ENCODE measurements at regions not wholly inside any gene's neighbourhood (a gene's known extent, or its start where the extent isn't known, plus 50 kb on each side); places are given as distances from the start of the nearest gene placed in this dataset.

- in situ Hi-C loops (cut with MboI; ENCODE audit: low sequenced_read_pairs, unreplicated experiment), result no loop called here
- TF ChIP-seq, protein P1, sequence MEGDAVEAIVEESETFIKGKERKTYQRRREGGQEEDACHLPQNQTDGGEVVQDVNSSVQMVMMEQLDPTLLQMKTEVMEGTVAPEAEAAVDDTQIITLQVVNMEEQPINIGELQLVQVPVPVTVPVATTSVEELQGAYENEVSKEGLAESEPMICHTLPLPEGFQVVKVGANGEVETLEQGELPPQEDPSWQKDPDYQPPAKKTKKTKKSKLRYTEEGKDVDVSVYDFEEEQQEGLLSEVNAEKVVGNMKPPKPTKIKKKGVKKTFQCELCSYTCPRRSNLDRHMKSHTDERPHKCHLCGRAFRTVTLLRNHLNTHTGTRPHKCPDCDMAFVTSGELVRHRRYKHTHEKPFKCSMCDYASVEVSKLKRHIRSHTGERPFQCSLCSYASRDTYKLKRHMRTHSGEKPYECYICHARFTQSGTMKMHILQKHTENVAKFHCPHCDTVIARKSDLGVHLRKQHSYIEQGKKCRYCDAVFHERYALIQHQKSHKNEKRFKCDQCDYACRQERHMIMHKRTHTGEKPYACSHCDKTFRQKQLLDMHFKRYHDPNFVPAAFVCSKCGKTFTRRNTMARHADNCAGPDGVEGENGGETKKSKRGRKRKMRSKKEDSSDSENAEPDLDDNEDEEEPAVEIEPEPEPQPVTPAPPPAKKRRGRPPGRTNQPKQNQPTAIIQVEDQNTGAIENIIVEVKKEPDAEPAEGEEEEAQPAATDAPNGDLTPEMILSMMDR (IDR thresholded peaks at IDR 0.05; ENCODE audit: borderline replicate concordance, control extremely low read depth, extremely low read depth, insufficient read depth, missing control alignments), result no peak
- DNase-seq (ENCODE audit: low spot score), result no peak
Observed at GRCh38 chr9:84146893-84147710, 166.5 kb downstream of the RMI1 start.

DNA sequence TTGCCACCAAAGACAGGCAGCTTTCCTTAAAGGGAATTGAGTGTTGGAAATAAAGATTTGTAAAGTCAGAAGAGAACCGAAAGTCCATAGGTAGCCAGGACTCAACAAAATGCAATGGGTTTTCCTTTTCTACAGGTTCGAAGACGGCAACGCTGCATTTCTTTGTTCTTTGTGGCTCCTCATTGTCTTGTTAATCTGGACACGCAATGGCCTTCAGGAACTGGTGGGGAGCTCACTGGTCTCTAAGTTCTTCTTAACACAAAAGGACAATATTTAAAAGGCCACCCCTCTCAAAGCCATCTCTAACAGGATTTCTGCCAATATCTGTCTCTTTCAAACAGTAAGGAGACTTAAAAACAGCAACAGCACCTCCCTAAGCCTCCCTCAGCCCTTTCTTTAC is 170.6 kb downstream of the RMI1 start:
- TF ChIP-seq, protein P1 (IDR thresholded peaks at IDR 0.05; ENCODE audit: borderline replicate concordance, control extremely low read depth, extremely low read depth, insufficient read depth, missing control alignments), result no peak
- in situ Hi-C loops (cut with MboI; ENCODE audit: low sequenced_read_pairs, unreplicated experiment), result no loop called here
- no peak for DNase-seq (ENCODE audit: low spot score)

DNA sequence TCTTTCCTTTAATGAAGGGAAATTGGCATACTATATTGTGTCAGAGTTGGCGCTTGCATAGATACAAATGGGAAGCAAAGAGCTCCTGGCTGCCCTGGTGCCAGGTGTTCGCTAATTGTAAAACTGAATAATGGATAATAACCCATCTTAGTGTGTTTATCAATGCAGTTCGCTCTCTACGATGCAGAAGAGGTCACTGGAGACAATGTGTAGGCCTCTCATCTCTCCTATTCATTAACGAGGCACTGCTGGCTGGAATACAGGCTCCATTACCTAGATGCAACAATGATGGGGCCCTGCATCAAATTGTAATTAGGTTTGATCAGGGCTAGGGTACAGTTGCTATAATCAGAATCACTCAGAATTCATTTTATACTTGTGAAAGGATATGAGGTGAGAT is 171.0 kb downstream of the RMI1 start:
- TF ChIP-seq, protein P1 (IDR thresholded peaks at IDR 0.05; ENCODE audit: borderline replicate concordance, control extremely low read depth, extremely low read depth, insufficient read depth, missing control alignments), result no peak
- no peak for DNase-seq (ENCODE audit: low spot score)
- in situ Hi-C loops (cut with MboI; ENCODE audit: low sequenced_read_pairs, unreplicated experiment), result no loop called here

- TF ChIP-seq, protein P1 (IDR thresholded peaks at IDR 0.05; ENCODE audit: borderline replicate concordance, control extremely low read depth, extremely low read depth, insufficient read depth, missing control alignments), result no peak
- in situ Hi-C loops (cut with MboI; ENCODE audit: low sequenced_read_pairs, unreplicated experiment), result no loop called here
- DNase-seq (ENCODE audit: low spot score), result no peak
Observed at GRCh38 chr9:84152204-84152603, 171.6 kb downstream of the RMI1 start.

DNA sequence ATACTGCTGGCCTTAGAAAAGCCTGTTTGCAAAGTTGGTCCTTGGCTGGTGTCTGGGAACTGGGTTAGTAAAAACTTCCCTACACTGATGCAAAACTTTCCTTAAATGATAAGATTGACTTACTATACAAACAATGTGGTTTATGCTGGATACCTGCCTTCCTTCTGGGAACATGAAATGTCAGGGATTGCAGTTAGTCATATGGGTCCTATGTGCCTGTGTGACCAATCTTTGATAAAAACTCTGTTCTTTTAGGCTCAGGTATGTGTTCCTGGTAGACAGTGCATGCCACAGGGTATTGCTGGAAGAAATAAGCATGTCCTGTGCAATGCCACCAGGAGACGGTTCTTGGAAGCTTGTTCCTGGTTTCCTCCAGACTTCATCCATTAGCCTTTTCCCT is 173.3 kb downstream of the RMI1 start:
- in situ Hi-C loops (cut with MboI; ENCODE audit: low sequenced_read_pairs, unreplicated experiment), result no loop called here
- TF ChIP-seq, protein P1 (IDR thresholded peaks at IDR 0.05; ENCODE audit: borderline replicate concordance, control extremely low read depth, extremely low read depth, insufficient read depth, missing control alignments), result no peak
- no peak for DNase-seq (ENCODE audit: low spot score)

GRCh38 chr9:84154320-84154719 is 173.7 kb downstream of the RMI1 start:
- TF ChIP-seq, protein P1 (IDR thresholded peaks at IDR 0.05; ENCODE audit: borderline replicate concordance, control extremely low read depth, extremely low read depth, insufficient read depth, missing control alignments), result no peak
- DNase-seq (ENCODE audit: low spot score), result no peak
- in situ Hi-C loops (cut with MboI; ENCODE audit: low sequenced_read_pairs, unreplicated experiment), result no loop called here

All from GM13976 (cell line).